G401 (cell line): ENCODE measurements at regions not wholly inside any gene's neighbourhood (a gene's known extent, or its start where the extent isn't known, plus 50 kb on each side); places are given as distances from the start of the nearest gene placed in this dataset.
A peak's percentile ranks its signal among the peaks of the same experiment; 100 is the strongest.

ENCODE experiments used
- DNase-seq: peaks from one replicate; pipeline ENCODE4 v3.0.0-alpha.2; 2015; ENCODE audit warnings: low spot score
- in situ Hi-C: cut with HindIII; loops from 2 replicates; pipeline ENCODE4 v1.10.0; 2016; ENCODE audit warnings: low sequenced_read_pairs, mixed read lengths

GRCh38 chr12:77535734-77536133 lies 295.0 kb upstream of the NAV3 start:
- no peak for DNase-seq
- in situ Hi-C loops, result no loop called here

- no peak for DNase-seq
- in situ Hi-C loops, result no loop called here
Measured at GRCh38 chr12:77531912-77532311, 298.8 kb upstream of the NAV3 start.

GRCh38 chr12:77522247-77522646 lies 308.4 kb upstream of the NAV3 start:
- in situ Hi-C loops, result no loop called here

GRCh38 chr12:77521508-77522115 lies 309.1 kb upstream of the NAV3 start:
- in situ Hi-C loops, result no loop called here
- no peak for DNase-seq

More at GRCh38 chr12:77522247-77522646, 308.4 kb upstream of the NAV3 start:
- DNase-seq, result no peak

- no peak for DNase-seq
- in situ Hi-C loops, result no loop called here
Measured at GRCh38 chr12:77514511-77514910, 316.2 kb upstream of the NAV3 start.

GRCh38 chr12:77510985-77511384 lies 319.7 kb upstream of the NAV3 start:
- in situ Hi-C loops, result no loop called here

GRCh38 chr12:77504466-77504865 lies 326.2 kb upstream of the NAV3 start:
- no peak for DNase-seq
- in situ Hi-C loops, result no loop called here

More at GRCh38 chr12:77510985-77511384, 319.7 kb upstream of the NAV3 start:
- DNase-seq, result no peak

- no peak for DNase-seq
- in situ Hi-C loops, result no loop called here
Measured at GRCh38 chr12:77500089-77500488, 330.6 kb upstream of the NAV3 start.

GRCh38 chr12:77497647-77498046 lies 333.0 kb upstream of the NAV3 start:
- in situ Hi-C loops, result no loop called here
- DNase-seq, result no peak

GRCh38 chr12:77496714-77497113 lies 334.0 kb upstream of the NAV3 start:
- no peak for DNase-seq
- in situ Hi-C loops, result no loop called here

- DNase-seq, result no peak
- in situ Hi-C loops, result no loop called here
Measured at GRCh38 chr12:77494296-77494695, 336.4 kb upstream of the NAV3 start.

- DNase-seq, result no peak
- in situ Hi-C loops, result no loop called here
Measured at GRCh38 chr12:77493302-77494168, 337.2 kb upstream of the NAV3 start.

GRCh38 chr12:77492536-77492935 lies 338.2 kb upstream of the NAV3 start:
- DNase-seq, result peak; percentile 49
- in situ Hi-C loops, result no loop called here

- no peak for DNase-seq
- in situ Hi-C loops, result no loop called here
Measured at GRCh38 chr12:77489331-77489970, 341.2 kb upstream of the NAV3 start.

GRCh38 chr12:77488041-77488620 lies 342.6 kb upstream of the NAV3 start:
- in situ Hi-C loops, result no loop called here
- no peak for DNase-seq

- in situ Hi-C loops, result no loop called here
- no peak for DNase-seq
Measured at GRCh38 chr12:77486872-77487271, 343.8 kb upstream of the NAV3 start.

- no peak for DNase-seq
Measured at GRCh38 chr12:77485961-77486854, 344.5 kb upstream of the NAV3 start.

GRCh38 chr12:77481687-77482086 lies 349.0 kb upstream of the NAV3 start:
- no peak for DNase-seq
- in situ Hi-C loops, result no loop called here

More at GRCh38 chr12:77485961-77486854, 344.5 kb upstream of the NAV3 start:
- in situ Hi-C loops, result no loop called here
